Thoracic aorta (tissue), 2 donors: ENCODE measurements at regions not wholly inside any gene's neighbourhood (a gene's known extent, or its start where the extent isn't known, plus 50 kb on each side); places are given as distances from the start of the nearest gene placed in this dataset.

ENCODE experiments used
- ATAC-seq: fragments of 150-250 bp; one replicate; pipeline ENCODE4 v1.8.0; 2017; ENCODE audit warnings: low read depth; ENCODE audit not compliant: insufficient number of reproducible peaks, low FRiP score
- DNase-seq: peaks from one replicate; pipeline ENCODE4 v3.0.0-alpha.2; 2020; ENCODE audit warnings: low spot score
- H3K27ac ChIP-seq, 2 donors: fragments of 200-600 bp; sonication (generic); 1 replicate in 1 of 2; 2 replicates in 1 of 2; pipeline ENCODE4 v1.5.1; 2016; ENCODE audit warnings: mild to moderate bottlenecking in 2 of 2, moderate library complexity in 2 of 2
- H3K27me3 ChIP-seq: fragments of 200-600 bp; sonication (generic); replicated peaks from 2 replicates; pipeline ENCODE4 v1.6.0; 2016; ENCODE audit warnings: mild to moderate bottlenecking; ENCODE audit not compliant: insufficient read depth
- H3K36me3 ChIP-seq: fragments of 200-600 bp; sonication (generic); one replicate; pipeline ENCODE4 v1.5.1; 2016
- H3K4me1 ChIP-seq, 2 donors: fragments of 200-600 bp; sonication (generic); 1 replicate in 1 of 2; 2 replicates in 1 of 2; pipeline versions ENCODE4 v1.5.1 to v1.6.0; 2016; ENCODE audit warnings: low read depth in 2 of 2, mild to moderate bottlenecking in 1 of 2; ENCODE audit not compliant: control insufficient read depth in 1 of 2
- H3K4me3 ChIP-seq: fragments of 200-600 bp; sonication (generic); 2 replicates; pipeline ENCODE4 v1.5.1; 2016; ENCODE audit warnings: mild to moderate bottlenecking
- H3K9me3 ChIP-seq: fragments of 200-600 bp; sonication (generic); 2 replicates; pipeline ENCODE4 v1.5.1; 2016
- TF ChIP-seq, protein P1 (sequence below): fragments of 200-600 bp; sonication (generic); IDR thresholded peaks from one replicate; pipeline ENCODE4 v1.5.1; 2019; ENCODE audit warnings: antibody characterized with exemption

DNA sequence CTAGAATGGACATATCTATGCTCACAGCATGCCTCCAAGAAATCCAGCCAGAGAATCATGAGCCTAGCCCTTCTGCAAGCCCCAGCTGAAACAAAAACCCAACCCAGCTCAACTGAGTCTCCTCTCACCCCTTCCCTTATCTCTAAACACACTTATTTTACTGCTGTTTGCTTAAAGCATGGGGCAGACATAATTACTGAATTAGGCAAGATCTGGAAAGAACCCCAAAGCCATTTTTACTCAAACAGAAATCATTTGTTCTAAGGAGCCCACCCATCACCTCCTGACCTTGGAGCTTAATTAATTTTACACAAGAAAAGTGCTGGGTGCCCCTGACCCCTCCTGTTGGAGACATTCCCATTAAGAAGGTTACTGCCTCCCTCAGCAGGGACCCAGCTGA is 291.6 kb downstream of the MAFB start:
- Histone ChIP-seq H3K4me1 (no peaks in the 10 kb centered on the region), H3K27me3 (no peaks in the 10 kb centered on the region), H3K36me3 (no peaks in the 10 kb centered on the region), H3K4me3 (no peak overlapping the region), H3K9me3 (no peaks in the 10 kb centered on the region), H3K27ac (no peak overlapping the region)
- no peak for DNase-seq
- TF ChIP-seq, protein P1, sequence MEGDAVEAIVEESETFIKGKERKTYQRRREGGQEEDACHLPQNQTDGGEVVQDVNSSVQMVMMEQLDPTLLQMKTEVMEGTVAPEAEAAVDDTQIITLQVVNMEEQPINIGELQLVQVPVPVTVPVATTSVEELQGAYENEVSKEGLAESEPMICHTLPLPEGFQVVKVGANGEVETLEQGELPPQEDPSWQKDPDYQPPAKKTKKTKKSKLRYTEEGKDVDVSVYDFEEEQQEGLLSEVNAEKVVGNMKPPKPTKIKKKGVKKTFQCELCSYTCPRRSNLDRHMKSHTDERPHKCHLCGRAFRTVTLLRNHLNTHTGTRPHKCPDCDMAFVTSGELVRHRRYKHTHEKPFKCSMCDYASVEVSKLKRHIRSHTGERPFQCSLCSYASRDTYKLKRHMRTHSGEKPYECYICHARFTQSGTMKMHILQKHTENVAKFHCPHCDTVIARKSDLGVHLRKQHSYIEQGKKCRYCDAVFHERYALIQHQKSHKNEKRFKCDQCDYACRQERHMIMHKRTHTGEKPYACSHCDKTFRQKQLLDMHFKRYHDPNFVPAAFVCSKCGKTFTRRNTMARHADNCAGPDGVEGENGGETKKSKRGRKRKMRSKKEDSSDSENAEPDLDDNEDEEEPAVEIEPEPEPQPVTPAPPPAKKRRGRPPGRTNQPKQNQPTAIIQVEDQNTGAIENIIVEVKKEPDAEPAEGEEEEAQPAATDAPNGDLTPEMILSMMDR, result no peak
- no peak for ATAC-seq

DNA sequence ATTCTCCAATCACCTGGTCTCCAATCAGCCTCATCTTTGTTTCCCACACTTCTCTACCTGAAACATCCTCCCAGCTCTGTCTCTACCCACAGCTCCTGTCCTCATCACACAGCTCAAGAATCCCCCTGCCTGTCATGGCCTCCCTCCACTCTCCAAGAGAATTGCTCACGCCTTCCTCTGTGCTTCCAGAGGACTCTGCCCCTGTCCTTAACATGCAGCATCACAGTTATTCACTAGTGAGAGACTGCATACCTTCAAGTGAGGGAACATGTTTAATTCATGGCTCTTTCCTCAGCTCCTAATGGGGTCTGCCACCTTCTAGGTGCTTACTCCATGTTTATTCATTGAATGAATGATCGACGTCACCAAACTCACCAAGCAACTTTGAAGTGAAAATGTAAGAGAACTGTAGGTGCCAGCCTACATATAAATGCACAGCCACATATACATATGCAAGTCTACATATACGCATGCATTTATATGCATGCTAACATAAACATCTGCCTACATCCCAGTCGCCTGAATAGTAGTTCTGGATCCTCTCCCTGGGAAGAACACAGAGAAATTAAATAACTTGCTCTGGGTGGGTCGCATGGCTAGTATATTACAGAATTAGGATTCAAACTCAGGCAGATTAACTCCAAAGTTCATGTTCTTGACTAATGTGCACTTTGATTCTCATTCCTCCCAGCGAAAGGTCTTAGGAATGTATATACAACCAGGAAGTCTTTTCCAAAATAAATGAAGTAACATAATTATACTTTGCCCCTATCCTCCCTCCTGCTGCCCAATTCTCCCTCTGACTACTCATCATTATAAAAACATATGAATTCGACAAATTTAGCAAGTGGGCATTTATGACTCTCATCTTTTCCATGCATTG is 295.6 kb downstream of the MAFB start:
- Histone ChIP-seq H3K36me3 (no peaks in the 10 kb centered on the region), H3K9me3 (no peaks in the 10 kb centered on the region), H3K27me3 (no peaks in the 10 kb centered on the region), H3K4me3 (no peak overlapping the region), H3K27ac (no peak overlapping the region), H3K4me1 (no peaks in the 10 kb centered on the region)
- TF ChIP-seq, protein P1, result no peak
- DNase-seq, result no peak
- no peak for ATAC-seq

DNA sequence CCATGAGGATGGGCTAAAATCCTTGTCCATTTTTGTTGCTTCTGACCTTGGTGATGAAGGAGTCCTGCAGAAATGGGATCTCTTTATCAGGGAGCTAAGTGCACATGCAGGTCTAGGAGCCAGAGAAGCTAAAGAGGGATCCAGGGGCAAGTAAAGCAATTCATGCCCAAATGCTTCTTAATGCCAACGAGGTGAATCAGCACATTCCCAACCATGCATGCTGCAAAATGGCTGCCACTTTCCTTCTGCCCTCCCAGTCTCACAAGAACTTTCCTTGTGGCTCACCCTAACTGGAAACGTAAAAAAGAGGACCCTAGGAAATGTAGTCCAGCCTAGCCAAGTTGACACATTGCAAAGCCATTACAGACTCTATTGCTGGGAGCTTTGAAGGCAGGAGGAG is 298.4 kb downstream of the MAFB start:
- TF ChIP-seq, protein P1, result no peak
- no peak overlapping the region for H3K27ac ChIP-seq
- ATAC-seq (no peak), DNase-seq (no peak)
- no peak overlapping the region for H3K4me3 ChIP-seq
- H3K27me3 ChIP-seq, result no peaks in the 10 kb centered on the region
- H3K36me3 ChIP-seq, result no peaks in the 10 kb centered on the region
- no peaks in the 10 kb centered on the region for H3K9me3 ChIP-seq
- no peaks in the 10 kb centered on the region for H3K4me1 ChIP-seq

DNA sequence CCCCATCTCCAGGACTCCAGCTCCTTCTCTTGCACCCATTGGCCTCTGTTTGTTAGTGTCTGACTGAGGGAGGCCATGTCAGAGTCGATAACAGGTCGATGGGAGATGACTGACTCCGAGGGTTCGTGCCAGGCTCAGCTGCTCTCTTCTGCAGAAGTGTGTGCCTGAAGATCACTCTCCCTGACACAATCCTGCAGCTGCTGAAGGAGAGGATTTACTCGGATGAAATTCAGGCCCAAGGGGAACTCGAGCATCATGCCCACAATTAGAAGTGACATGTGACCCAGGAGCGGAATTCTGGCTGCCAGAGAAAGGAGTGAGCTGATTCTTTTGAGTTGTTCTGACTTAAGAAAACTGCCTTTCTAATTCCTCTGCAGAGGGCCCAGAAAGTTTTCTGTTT is 318.2 kb downstream of the MAFB start:
- H3K9me3 ChIP-seq, result peaks cover 6% of the 10 kb centered on the region
- TF ChIP-seq, protein P1, result no peak
- no peaks in the 10 kb centered on the region for H3K4me1 ChIP-seq

DNA sequence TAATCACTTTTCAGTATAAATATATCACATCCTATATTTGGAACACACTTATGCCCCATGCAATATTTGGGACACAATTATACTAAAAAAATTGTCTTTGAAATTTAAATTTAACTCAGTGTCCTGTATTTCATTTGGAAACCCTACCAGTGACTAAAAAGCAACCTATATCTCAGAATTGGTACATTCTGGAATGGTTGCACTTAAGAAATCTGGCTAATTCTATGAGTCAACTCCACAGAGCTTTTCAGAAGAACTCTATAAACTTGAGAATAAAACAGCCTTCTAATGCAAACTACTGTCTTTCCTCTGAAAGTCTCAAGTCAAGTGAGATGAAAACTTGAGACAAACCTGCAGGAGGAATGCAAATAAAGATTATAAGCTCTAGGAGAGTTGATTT is 320.2 kb downstream of the MAFB start:
- no peaks in the 10 kb centered on the region for H3K27me3 ChIP-seq
- DNase-seq (no peak), ATAC-seq (no peak)
- H3K27ac ChIP-seq, result no peak overlapping the region
- H3K4me1 ChIP-seq, result no peaks in the 10 kb centered on the region
- TF ChIP-seq, protein P1, result no peak
- H3K4me3 ChIP-seq, result no peak overlapping the region
- H3K9me3 ChIP-seq, result no peaks in the 10 kb centered on the region
- no peaks in the 10 kb centered on the region for H3K36me3 ChIP-seq

More for the DNA sequence above, 318.2 kb downstream of the MAFB start:
- DNase-seq, result no peak
- Histone ChIP-seq H3K27me3 (no peaks in the 10 kb centered on the region), H3K36me3 (no peaks in the 10 kb centered on the region), H3K4me3 (no peak overlapping the region), H3K27ac (no peak overlapping the region)
- no peak for ATAC-seq
